Cerebellar cortex (tissue), 1 donor: ENCODE measurements at regions not wholly inside any gene's neighbourhood (a gene's known extent, or its start where the extent isn't known, plus 50 kb on each side); places are given as distances from the start of the nearest gene placed in this dataset.

Experiments
- DNase-seq: peaks from one replicate; pipeline ENCODE4 v3.0.0-alpha.2; 2015; ENCODE audit warnings: low spot score

- no peak for DNase-seq
Observed at GRCh38 chr10:123527151-123527550, 139.0 kb upstream of the GPR26 start.

GRCh38 chr10:123529146-123529760 is 136.9 kb upstream of the GPR26 start:
- DNase-seq: no peak

DNA sequence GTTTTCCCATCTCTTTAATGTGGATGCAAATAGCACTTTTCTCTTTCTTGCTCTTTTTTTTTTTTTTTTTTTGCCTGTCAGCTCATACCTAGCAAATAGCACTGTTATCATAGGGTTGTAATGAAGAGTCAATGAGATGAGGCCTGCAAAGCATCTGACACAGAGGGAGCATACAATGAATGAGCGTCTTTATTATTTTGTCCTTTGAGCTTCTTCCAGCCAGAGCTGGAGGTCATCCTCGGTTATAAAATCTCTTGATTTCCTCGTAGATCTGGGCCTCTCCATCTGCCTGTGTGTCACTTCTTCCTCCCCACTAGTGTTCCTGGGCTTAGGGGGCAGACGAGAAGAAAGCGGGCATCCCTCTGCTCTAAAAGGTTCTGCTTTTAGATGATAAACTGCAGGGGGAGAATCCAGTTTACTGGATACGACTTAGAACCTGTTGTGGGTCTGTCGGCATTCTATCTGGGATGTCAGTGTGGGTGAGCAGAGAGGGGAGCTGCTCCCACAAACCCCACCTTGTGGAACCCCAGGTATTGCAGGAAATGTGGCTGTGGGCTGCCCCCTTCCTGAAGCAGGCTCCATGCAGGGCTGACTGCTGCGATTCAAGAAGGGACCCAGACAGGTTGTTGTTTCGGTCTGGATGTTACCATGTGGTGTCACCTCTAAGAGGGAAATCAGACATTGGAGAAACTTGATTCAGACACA is 135.8 kb upstream of the GPR26 start:
- no peak for DNase-seq

GRCh38 chr10:123535386-123535785 is 130.8 kb upstream of the GPR26 start:
- DNase-seq: no peak

DNA sequence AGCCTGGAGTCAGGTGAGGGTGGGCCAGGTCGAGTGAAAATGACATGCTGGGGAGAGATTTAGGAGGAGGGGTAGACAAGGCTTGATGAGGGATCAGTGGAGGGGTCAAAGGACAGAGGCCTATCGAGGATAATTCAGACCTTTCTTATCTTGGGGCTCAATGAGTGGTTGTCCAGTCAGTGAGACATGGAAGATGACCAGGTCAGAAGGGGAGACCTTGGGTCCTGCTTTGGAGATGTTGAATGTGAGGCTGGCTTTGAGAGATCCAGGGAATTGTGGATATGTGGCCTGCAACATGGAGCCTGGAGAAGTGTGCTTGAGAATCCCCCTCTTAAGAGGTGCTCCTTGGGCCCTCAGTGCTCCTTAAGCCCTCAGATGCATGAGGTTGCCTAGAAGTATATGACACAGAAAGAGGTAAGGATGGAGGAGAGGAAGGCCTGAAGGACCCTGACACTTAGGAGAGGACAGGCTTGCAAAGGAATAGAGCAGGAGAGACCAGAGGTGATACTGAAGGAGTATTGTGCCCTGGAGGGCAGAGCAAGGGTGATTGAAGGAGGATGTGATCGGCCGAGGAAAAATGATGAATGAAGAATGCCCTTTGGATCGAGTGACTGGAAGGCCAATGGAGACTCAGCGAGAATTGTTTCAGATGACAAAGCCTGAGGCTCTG is 129.8 kb upstream of the GPR26 start:
- no peak for DNase-seq

DNA sequence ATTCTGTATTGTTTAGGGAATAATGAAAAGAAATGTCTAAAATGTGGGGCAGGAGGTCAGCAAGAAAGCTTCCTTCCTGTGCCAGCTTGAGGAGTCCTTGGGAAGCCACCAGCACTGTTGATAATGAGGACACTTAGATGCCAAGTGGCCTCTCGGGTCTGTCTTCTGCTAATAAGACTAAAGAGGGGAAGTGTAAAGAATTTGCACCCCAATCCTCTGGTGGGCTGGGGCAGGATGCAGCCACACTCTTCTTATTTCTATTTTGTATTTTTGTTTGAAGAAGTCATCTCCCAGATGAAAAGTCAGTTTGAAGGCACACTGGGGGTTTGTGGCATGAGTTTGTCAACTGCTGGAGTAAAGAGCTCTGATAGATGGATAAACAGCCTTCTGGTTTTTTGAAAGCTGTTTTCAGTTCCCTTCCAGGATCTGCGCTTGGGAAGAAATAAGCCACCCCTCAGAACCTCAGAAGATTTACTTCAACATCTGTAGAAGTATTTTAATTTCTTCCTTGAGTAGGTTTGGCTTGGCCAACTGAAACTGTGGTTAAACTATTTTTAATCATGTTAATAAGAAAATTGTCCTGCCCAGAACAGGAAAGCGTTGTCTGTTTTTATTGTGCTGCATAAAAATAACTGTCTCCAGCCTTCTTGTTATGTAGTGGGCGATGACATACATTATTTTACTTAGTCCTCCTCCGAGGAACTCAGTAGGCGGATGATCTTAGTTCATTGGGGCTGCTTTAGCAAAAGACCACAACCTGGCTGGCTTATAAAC is 128.8 kb upstream of the GPR26 start:
- no peak for DNase-seq

DNA sequence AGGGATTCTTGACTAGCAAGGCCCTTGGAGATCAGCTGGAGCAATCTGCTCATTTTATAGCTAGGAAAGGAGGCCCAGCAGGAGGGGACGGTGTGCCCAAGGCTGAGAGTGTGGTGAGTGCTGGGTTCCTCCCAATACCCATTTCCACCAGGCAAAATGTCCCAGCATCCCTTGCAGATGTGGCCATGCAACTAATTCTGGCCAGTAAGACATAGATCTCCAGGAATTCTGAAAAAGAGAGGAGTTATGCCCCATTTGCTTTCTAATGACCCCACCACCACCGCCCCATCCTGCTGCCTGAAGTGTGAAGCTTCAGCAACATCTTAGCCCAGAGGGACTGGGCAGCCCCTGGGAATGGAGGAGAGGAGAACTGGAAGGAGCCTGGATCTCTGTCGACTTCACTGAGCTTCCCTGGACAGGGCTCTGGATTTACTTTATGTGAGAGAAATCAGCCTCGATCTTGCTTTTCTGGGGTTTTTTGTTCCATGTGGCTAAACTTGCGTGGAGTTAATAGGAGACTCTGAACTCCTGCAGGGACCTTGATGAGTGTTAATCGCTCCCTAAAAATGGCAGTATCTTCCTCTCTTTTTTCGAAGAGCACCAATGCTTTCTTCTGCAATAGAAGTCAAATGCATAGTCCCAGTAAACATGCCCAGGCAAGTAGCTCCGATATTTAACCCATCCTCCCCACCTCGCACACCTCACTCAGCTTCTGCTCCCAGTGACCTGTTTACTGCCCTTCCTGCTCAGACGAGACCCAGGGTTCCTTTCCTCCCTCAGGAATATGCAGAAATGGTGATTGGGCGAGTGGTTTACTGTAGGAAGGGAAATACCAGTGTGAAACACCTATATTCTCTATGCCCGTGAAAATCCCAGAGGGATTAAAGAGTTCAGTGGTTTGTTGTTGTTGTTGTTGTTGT is 127.5 kb upstream of the GPR26 start:
- DNase-seq: no peak

DNA sequence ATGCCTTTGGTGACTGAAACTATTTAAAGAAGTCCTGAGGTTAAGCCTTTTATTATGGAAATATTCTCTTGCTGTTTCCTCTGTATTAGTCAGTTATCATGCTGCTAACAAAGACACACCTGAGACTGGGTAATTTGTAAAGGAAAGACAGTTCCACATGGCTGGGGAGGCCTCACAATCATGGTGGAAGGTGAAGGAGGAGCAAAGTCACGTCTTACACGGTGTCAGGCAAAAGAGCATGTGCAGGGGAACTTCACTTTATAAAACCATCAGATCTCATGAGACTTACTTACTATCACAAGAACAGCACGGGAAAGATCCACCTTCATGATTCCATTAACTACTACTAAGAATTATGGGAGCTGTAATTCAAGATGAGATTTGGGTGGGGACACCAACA is 121.2 kb upstream of the GPR26 start:
- DNase-seq: no peak

- DNase-seq: no peak
Observed at GRCh38 chr10:123548770-123549169, 117.4 kb upstream of the GPR26 start.

GRCh38 chr10:123549761-123550454 is 116.2 kb upstream of the GPR26 start:
- DNase-seq: no peak

DNA sequence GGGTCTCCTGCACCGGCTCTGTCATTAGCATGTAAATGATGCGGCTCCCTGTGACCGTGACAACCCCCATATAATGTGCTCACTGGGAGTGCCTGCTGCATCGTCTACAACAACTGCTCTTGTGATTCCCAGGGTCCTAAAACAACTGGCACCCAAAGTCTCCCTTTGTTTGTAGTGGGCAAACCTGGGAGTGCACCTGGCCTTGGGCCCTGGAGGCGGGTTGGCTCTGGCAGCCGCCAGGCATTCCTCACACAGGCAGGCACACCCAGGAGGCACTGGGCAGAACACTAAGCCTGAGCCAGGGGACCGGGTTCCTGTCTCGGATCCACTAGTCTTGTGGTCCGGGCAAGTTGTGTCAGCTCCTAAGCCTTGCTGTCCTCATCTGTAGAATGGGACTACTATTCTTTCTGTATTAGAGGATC is 115.5 kb upstream of the GPR26 start:
- DNase-seq: no peak

GRCh38 chr10:123551259-123551658 is 114.9 kb upstream of the GPR26 start:
- DNase-seq: no peak

- no peak for DNase-seq
Observed at GRCh38 chr10:123552760-123553554, 113.2 kb upstream of the GPR26 start.

DNA sequence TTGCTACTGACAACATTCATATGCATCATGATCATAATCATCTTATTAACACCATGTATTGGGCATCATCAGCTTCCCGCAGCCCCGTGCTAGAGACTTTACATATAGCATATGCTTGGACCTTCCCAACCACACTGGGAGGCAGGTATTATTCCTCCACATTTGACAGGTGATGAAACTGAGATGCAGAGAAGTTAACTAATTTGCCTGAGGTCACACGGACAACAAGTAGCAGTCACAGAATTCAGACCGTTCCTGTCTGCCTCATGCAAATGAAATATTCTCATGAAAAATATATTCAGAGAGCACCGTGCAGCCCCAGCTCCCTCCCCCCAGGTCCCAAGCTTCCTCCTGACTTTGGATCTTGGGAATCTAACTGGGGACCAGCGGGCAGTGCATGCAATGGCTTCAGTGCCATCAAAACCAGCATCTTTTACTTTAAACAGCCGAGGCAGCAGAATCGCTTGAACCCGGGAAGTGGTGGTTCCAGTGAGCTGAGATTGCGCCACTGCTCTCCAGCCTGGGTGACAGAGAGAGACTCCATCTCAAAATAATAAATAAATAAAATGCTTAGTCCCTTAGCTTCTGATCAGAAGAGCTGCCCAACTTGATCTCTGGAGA is 112.2 kb upstream of the GPR26 start:
- no peak for DNase-seq

DNA sequence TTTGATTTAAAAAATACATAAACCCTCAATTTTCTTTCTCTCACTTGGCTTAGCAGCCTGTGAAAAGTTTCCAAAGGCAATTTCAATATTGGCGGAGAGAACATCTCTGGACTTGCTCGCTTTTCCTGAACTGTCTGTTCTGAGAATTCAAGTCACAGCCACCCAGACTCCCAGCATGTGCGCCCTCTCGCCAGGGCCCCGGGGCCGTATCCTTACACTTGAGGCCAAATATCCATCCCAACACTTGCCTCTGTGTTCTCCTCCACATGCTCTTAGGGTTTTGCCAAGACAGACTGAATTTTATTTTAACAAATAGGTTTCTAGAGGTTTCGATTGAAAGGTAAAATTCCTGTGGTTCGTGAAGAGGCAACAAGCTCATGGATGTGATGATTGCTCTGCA is 111.5 kb upstream of the GPR26 start:
- no peak for DNase-seq

DNA sequence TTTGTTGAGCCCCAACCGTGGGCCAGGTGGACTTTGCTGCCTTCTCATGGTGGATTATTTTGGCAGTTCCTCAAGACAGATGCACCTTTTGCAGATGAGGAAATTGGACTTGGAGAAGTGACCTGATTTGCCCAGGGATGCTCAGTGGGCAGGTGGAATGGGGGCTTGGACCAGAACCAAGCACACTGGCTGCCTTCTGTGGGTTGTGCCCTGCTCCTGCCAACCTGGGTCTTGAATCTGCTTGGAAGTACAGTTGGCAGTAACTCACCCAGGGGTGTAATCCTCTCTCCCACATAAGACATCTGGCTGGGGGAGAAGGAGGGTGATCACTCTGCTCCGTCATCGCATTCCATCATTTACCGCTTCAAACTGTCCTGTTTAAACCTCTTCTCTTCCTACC is 110.5 kb upstream of the GPR26 start:
- DNase-seq: no peak

- DNase-seq: no peak
Observed at GRCh38 chr10:123556049-123556448, 110.1 kb upstream of the GPR26 start.

GRCh38 chr10:123556736-123557135 is 109.4 kb upstream of the GPR26 start:
- DNase-seq: no peak

DNA sequence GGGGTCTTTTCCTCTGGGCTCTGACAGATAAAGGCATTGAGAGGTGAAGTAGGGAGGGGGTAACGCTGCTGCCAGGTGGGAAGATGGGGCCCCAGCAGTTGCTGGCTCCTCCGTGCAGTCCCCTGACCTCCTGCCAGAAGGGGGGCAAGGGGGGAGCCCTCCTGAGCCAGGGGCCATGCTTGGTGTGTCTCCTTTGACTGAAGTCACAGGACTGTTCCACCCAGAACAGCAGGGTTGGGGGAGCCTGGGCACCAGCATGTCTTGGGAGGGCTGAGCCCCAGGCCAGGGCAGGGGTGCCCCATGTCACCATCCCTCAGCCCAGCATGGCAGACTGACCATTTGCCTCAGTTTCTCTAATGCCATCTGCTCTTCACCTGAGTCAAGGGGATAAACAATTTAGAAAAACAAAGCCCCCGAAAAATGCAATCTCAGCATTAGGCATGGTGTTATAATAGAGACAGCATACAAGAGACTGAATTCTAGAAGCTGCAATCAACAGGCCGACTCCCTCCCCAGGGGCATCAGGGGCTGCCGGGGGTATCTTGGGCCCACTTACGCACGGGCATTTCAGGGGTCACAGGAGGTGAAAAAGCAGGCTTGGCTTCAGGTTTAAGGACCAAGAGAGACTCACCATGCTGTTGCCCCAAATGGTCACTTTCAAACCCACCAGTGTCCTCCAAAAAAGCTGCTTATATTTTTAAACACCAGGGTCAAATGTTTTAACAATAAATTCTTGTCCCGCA is 108.6 kb upstream of the GPR26 start:
- DNase-seq: no peak
